Endothelial cell of umbilical vein (primary cell): ENCODE measurements at regions not wholly inside any gene's neighbourhood (a gene's known extent, or its start where the extent isn't known, plus 50 kb on each side); places are given as distances from the start of the nearest gene placed in this dataset.
"Not testable (repeated sequence)": the region's sequence is repeated elsewhere in the genome, so short reads cannot be mapped to it uniquely, and the experiment has no call there.

ENCODE experiments used
- EZH2 ChIP-seq: IDR thresholded peaks from 2 replicates; pipeline ENCODE4 v1.6.1; 2012; ENCODE audit warnings: borderline replicate concordance, low read depth, mild to moderate bottlenecking, moderate library complexity, low read length, inconsistent platforms; ENCODE audit not compliant: severe bottlenecking
- FOS ChIP-seq: IDR thresholded peaks from 2 replicates; pipeline ENCODE4 v1.6.1; 2011; ENCODE audit warnings: mild to moderate bottlenecking, low read length, moderate library complexity, borderline replicate concordance; ENCODE audit not compliant: insufficient read depth
- GATA2 ChIP-seq: IDR thresholded peaks from 2 replicates; pipeline ENCODE4 v1.7.0; 2011; ENCODE audit warnings: low read depth, mild to moderate bottlenecking, moderate library complexity, mixed read lengths, low read length; ENCODE audit not compliant: insufficient read length, insufficient read depth
- POLR2A ChIP-seq: IDR thresholded peaks from 2 replicates; pipeline ENCODE4 v1.6.1; 2012; ENCODE audit warnings: low read depth, mild to moderate bottlenecking, control low read depth, low read length
- POLR2AphosphoS5 ChIP-seq: IDR thresholded peaks from 2 replicates; pipeline ENCODE4 v1.6.1; 2012; ENCODE audit warnings: low read depth, mild to moderate bottlenecking, control low read depth, low read length, moderate library complexity; ENCODE audit not compliant: insufficient read depth
- TF ChIP-seq, protein P1 (sequence below), 2 donors: IDR thresholded peaks; 1 replicate in 1 of 2; 2 replicates in 1 of 2; pipeline ENCODE4 v1.5.1; 2011; ENCODE audit warnings: low read length in 2 of 2, mild to moderate bottlenecking in 2 of 2, moderate library complexity in 2 of 2, control low read depth in 1 of 2, inconsistent platforms in 1 of 2, low read depth in 1 of 2; ENCODE audit not compliant: insufficient read depth in 1 of 2; ENCODE audit errors: extremely low read depth in 1 of 2
- TF ChIP-seq, protein P2 (sequence below): IDR thresholded peaks from 2 replicates; pipeline ENCODE4 v1.6.1; 2011; ENCODE audit not compliant: insufficient read depth, insufficient read length

DNA sequence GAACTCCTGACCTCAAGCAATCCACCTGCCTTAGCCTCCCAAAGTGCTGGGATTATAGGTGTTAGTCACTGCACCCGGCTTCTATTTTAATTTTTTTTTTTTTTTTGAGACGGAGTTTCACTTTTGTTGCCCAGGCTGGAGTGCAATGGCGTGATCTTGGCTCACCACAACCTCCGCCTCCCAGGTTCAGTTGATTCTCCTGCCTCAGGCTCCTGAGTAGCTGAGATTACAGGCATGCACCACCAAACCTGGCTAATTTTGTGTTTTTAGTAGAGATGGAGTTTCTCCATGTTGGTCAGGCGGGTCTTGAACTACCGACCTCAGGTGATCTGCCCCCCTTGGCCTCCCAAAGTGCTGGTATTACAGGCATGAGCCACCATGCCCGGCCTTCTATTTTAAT, 149.1 kb downstream of the MYCN start:
- TF ChIP-seq, protein P1, sequence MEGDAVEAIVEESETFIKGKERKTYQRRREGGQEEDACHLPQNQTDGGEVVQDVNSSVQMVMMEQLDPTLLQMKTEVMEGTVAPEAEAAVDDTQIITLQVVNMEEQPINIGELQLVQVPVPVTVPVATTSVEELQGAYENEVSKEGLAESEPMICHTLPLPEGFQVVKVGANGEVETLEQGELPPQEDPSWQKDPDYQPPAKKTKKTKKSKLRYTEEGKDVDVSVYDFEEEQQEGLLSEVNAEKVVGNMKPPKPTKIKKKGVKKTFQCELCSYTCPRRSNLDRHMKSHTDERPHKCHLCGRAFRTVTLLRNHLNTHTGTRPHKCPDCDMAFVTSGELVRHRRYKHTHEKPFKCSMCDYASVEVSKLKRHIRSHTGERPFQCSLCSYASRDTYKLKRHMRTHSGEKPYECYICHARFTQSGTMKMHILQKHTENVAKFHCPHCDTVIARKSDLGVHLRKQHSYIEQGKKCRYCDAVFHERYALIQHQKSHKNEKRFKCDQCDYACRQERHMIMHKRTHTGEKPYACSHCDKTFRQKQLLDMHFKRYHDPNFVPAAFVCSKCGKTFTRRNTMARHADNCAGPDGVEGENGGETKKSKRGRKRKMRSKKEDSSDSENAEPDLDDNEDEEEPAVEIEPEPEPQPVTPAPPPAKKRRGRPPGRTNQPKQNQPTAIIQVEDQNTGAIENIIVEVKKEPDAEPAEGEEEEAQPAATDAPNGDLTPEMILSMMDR (IDR thresholded peaks at IDR 0.05; ENCODE audit: extremely low read depth in 1 of 2, insufficient read depth in 1 of 2, low read depth in 1 of 2, low read length in 2 of 2): not testable (repeated sequence)
- not testable (repeated sequence) for TF ChIP-seq POLR2AphosphoS5, EZH2, POLR2A, FOS, GATA2
- TF ChIP-seq, protein P2, sequence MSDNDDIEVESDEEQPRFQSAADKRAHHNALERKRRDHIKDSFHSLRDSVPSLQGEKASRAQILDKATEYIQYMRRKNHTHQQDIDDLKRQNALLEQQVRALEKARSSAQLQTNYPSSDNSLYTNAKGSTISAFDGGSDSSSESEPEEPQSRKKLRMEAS: not testable (repeated sequence)
